H9 (cell line): ENCODE measurements at regions not wholly inside any gene's neighbourhood (a gene's known extent, or its start where the extent isn't known, plus 50 kb on each side); places are given as distances from the start of the nearest gene placed in this dataset.

Experiments used
- DNase-seq: peaks from one replicate; pipeline ENCODE4 v3.0.0-alpha.2; 2017
- H2AFZ ChIP-seq: one replicate; pipeline ENCODE4 v1.6.1; 2013; ENCODE audit warnings: mild to moderate bottlenecking, low read length, control low read depth, moderate library complexity
- H2AK5ac ChIP-seq: 2 replicates; pipeline ENCODE4 v1.6.1; 2013; ENCODE audit warnings: low read length, control low read depth, mixed read lengths; ENCODE audit not compliant: insufficient read length
- H2BK120ac ChIP-seq: one replicate; pipeline ENCODE4 v1.6.1; 2013; ENCODE audit warnings: low read depth, mild to moderate bottlenecking, low read length, control low read depth, inconsistent platforms; ENCODE audit not compliant: poor library complexity, severe bottlenecking
- H2BK12ac ChIP-seq: 2 replicates; pipeline ENCODE4 v1.6.1; 2013; ENCODE audit warnings: low read length, control low read depth, mixed read lengths, low read depth; ENCODE audit not compliant: insufficient read length
- H2BK15ac ChIP-seq: 2 replicates; pipeline ENCODE4 v1.6.1; 2013; ENCODE audit warnings: low read depth, low read length, control low read depth
- H2BK20ac ChIP-seq: one replicate; pipeline ENCODE4 v1.6.1; 2013; ENCODE audit warnings: low read depth, mild to moderate bottlenecking, low read length, control low read depth, inconsistent platforms; ENCODE audit not compliant: poor library complexity, severe bottlenecking
- H2BK5ac ChIP-seq: 2 replicates; pipeline ENCODE4 v1.6.1; 2013; ENCODE audit warnings: low read length, control low read depth, mixed read lengths; ENCODE audit not compliant: insufficient read length
- H3K14ac ChIP-seq: 2 replicates; pipeline ENCODE4 v1.6.1; 2013; ENCODE audit warnings: low read length, control low read depth; ENCODE audit not compliant: insufficient read depth
- H3K18ac ChIP-seq: 2 replicates; pipeline ENCODE4 v1.6.1; 2013; ENCODE audit warnings: low read depth, mild to moderate bottlenecking, mixed read lengths, low read length, control low read depth; ENCODE audit not compliant: insufficient read length
- H3K23ac ChIP-seq: 2 replicates; pipeline ENCODE4 v1.6.1; 2013; ENCODE audit warnings: low read length, control low read depth, mixed read lengths, low read depth; ENCODE audit not compliant: insufficient read length
- H3K23me2 ChIP-seq: 2 replicates; pipeline ENCODE4 v1.6.1; 2013; ENCODE audit warnings: low read depth, mild to moderate bottlenecking, mixed read lengths, low read length, control low read depth; ENCODE audit not compliant: insufficient read length, poor library complexity, severe bottlenecking
- H3K27ac ChIP-seq: 2 replicates; pipeline ENCODE4 v1.5.1; 2013; ENCODE audit warnings: low read length, control low read depth, mixed read lengths, low read depth; ENCODE audit not compliant: insufficient read length
- H3K27me3 ChIP-seq: 2 replicates; pipeline ENCODE4 v1.6.1; 2013; ENCODE audit warnings: low read length, control low read depth, inconsistent platforms; ENCODE audit not compliant: insufficient read depth
- H3K4ac ChIP-seq: 2 replicates; pipeline ENCODE4 v1.6.1; 2013; ENCODE audit warnings: low read depth, mild to moderate bottlenecking, control low read depth, inconsistent platforms, low read length, moderate library complexity
- H3K4me1 ChIP-seq: 2 replicates; pipeline ENCODE4 v1.6.1; 2013; ENCODE audit warnings: low read length, control low read depth, inconsistent platforms; ENCODE audit not compliant: insufficient read depth
- H3K4me2 ChIP-seq: 2 replicates; pipeline ENCODE4 v1.6.1; 2013; ENCODE audit warnings: low read length, control low read depth, mixed read lengths; ENCODE audit not compliant: insufficient read length, insufficient read depth
- H3K56ac ChIP-seq: 2 replicates; pipeline ENCODE4 v1.6.1; 2013; ENCODE audit warnings: low read depth, mild to moderate bottlenecking, mixed read lengths, low read length, control low read depth; ENCODE audit not compliant: insufficient read length
- H3K79me1 ChIP-seq: 2 replicates; pipeline ENCODE4 v1.6.1; 2013; ENCODE audit warnings: low read depth, mild to moderate bottlenecking, moderate library complexity, low read length, control low read depth, inconsistent platforms; ENCODE audit not compliant: insufficient read depth, poor library complexity, severe bottlenecking
- H3K79me2 ChIP-seq: 2 replicates; pipeline ENCODE4 v1.6.1; 2013; ENCODE audit warnings: low read length, control low read depth, inconsistent platforms; ENCODE audit not compliant: insufficient read depth
- H3K9ac ChIP-seq: 2 replicates; pipeline ENCODE4 v1.6.1; 2013; ENCODE audit warnings: low read length, control low read depth, mixed read lengths; ENCODE audit not compliant: insufficient read length; ENCODE audit errors: extremely low read depth
- H3K9me3 ChIP-seq: one replicate; pipeline ENCODE4 v1.6.1; 2013; ENCODE audit warnings: low read depth, low read length, inconsistent platforms; ENCODE audit not compliant: control insufficient read depth
- H3T11ph ChIP-seq: one replicate; pipeline ENCODE4 v1.6.1; 2013; ENCODE audit warnings: mild to moderate bottlenecking, low read length, control low read depth, inconsistent platforms
- H4K20me1 ChIP-seq: one replicate; pipeline ENCODE4 v1.6.1; 2013; ENCODE audit not compliant: control insufficient read depth, insufficient read length, insufficient read depth
- H4K5ac ChIP-seq: 2 replicates; pipeline ENCODE4 v1.6.1; 2013; ENCODE audit warnings: low read depth, mild to moderate bottlenecking, mixed read lengths, low read length, control low read depth; ENCODE audit not compliant: insufficient read length
- H4K8ac ChIP-seq: replicated peaks from 2 replicates; pipeline ENCODE4 v1.6.1; 2013; ENCODE audit warnings: low read length, control low read depth, mixed read lengths, low read depth; ENCODE audit not compliant: insufficient read length
- H4K91ac ChIP-seq: 2 replicates; pipeline ENCODE4 v1.6.1; 2013; ENCODE audit warnings: low read depth, mild to moderate bottlenecking, moderate library complexity, mixed read lengths, low read length, control low read depth; ENCODE audit not compliant: insufficient read length
- H3K27ac Mint-ChIP-seq, 3 experiments: 2 replicates in 2 of 3; 3 replicates in 1 of 3; pipeline ENCODE4 v1.8.0; 2020 to 2021; ENCODE audit warnings: mixed read lengths in 3 of 3, mild to moderate bottlenecking in 1 of 3, moderate library complexity in 1 of 3
- H3K27me3 Mint-ChIP-seq: 2 replicates; pipeline ENCODE4 v1.8.0; 2021; ENCODE audit warnings: low read depth, mild to moderate bottlenecking, moderate library complexity, mixed read lengths
- H3K36me3 Mint-ChIP-seq, 3 experiments: 2 replicates in 2 of 3; 3 replicates in 1 of 3; pipeline ENCODE4 v1.8.0; 2020 to 2021; ENCODE audit warnings: low read depth in 3 of 3, mixed read lengths in 3 of 3; ENCODE audit not compliant: insufficient read depth in 1 of 3
- H3K4me1 Mint-ChIP-seq, 2 experiments: 2 replicates each; pipeline ENCODE4 v1.8.0; 2020; ENCODE audit warnings: mixed read lengths in 2 of 2
- H3K4me3 Mint-ChIP-seq, 2 experiments: 2 replicates in 1 of 2; 3 replicates in 1 of 2; pipeline ENCODE4 v1.8.0; 2020 to 2021; ENCODE audit warnings: mild to moderate bottlenecking in 2 of 2, mixed read lengths in 2 of 2, moderate library complexity in 1 of 2
- H3K9me3 Mint-ChIP-seq, 2 experiments: 2 replicates in 1 of 2; 3 replicates in 1 of 2; pipeline ENCODE4 v1.8.0; 2020; ENCODE audit warnings: mild to moderate bottlenecking in 2 of 2, mixed read lengths in 2 of 2, moderate library complexity in 1 of 2
- WGBS: extraction: QIAGEN DNeasy Blood & Tissue Kit; methylation state at CpG from one replicate; pipeline ENCODE4 v1.1.7; 2013; ENCODE audit warnings: missing lambda C conversion rate, low lambda C conversion rate, mixed read lengths; ENCODE audit not compliant: insufficient read length; ENCODE audit errors: extremely low coverage; 5-methylcytosine and 5-hydroxymethylcytosine counted together
- TF ChIP-seq, protein P1 (sequence below): fragments of 200-600 bp; sonication (generic); conservative IDR thresholded peaks from 3 replicates; pipeline ENCODE4 v1.8.0; 2021; ENCODE audit warnings: antibody characterized with exemption, mild to moderate bottlenecking

- Histone ChIP-seq H3K18ac (no peak overlapping the region), H3K9me3 (no peaks in the 10 kb centered on the region), H2BK15ac (no peak overlapping the region), H2BK20ac (no peak overlapping the region), H4K91ac (no peak overlapping the region), H4K5ac (no peak overlapping the region), H3K27ac (no peak overlapping the region), H3T11ph (no peak overlapping the region), H4K8ac (no peak overlapping the region), H3K4me2 (no peak overlapping the region), H2BK12ac (no peak overlapping the region), H3K23me2 (no peaks in the 10 kb centered on the region), H3K14ac (no peak overlapping the region), H3K23ac (no peak overlapping the region), H3K27me3 (no peaks in the 10 kb centered on the region), H2BK5ac (no peak overlapping the region), H4K20me1 (no peaks in the 10 kb centered on the region), H2AK5ac (no peak overlapping the region), H2AFZ (no peak overlapping the region), H3K56ac (no peak overlapping the region), H3K79me1 (no peaks in the 10 kb centered on the region), H3K79me2 (no peaks in the 10 kb centered on the region), H3K9ac (no peak overlapping the region), H3K4me1 (no peaks in the 10 kb centered on the region), H2BK120ac (no peak overlapping the region), H3K4ac (no peak overlapping the region)
- Mint-ChIP-seq H3K36me3 (no peaks in the 10 kb centered on the region), H3K4me3 (no peak overlapping the region), H3K27ac (no peak overlapping the region), H3K4me1 (peaks cover 0 to 3% of the 10 kb centered on the region in 2 experiments; a peak in 3 of 4 replicates), H3K27me3 (no peaks in the 10 kb centered on the region; the same call in 1 of the 2 replicates), H3K9me3 (no peaks in the 10 kb centered on the region)
- TF ChIP-seq, protein P1, sequence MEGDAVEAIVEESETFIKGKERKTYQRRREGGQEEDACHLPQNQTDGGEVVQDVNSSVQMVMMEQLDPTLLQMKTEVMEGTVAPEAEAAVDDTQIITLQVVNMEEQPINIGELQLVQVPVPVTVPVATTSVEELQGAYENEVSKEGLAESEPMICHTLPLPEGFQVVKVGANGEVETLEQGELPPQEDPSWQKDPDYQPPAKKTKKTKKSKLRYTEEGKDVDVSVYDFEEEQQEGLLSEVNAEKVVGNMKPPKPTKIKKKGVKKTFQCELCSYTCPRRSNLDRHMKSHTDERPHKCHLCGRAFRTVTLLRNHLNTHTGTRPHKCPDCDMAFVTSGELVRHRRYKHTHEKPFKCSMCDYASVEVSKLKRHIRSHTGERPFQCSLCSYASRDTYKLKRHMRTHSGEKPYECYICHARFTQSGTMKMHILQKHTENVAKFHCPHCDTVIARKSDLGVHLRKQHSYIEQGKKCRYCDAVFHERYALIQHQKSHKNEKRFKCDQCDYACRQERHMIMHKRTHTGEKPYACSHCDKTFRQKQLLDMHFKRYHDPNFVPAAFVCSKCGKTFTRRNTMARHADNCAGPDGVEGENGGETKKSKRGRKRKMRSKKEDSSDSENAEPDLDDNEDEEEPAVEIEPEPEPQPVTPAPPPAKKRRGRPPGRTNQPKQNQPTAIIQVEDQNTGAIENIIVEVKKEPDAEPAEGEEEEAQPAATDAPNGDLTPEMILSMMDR = no peak
- WGBS = no CpG with 5 or more reads among the region's 1 CpG
- DNase-seq = no peak
Measured at GRCh38 chr3:65006300-65006739, 318.5 kb upstream of the ADAMTS9 start.
